ENCODE measurements at regions not wholly inside any gene's neighbourhood (a gene's known extent, or its start where the extent isn't known, plus 50 kb on each side); places are given as distances from the start of the nearest gene placed in this dataset.

GRCh38 chr2:23149777-23150176, 235.2 kb upstream of the KLHL29 start:
- intact Hi-C loops (cut with DNase I) = no loop called here
- H3K4me1 ChIP-seq = no peaks in the 10 kb centered on the region
- no peaks in the 10 kb centered on the region for H3K9me3 ChIP-seq
- H3K27me3 ChIP-seq = no peaks in the 10 kb centered on the region
- TF ChIP-seq, protein P1, sequence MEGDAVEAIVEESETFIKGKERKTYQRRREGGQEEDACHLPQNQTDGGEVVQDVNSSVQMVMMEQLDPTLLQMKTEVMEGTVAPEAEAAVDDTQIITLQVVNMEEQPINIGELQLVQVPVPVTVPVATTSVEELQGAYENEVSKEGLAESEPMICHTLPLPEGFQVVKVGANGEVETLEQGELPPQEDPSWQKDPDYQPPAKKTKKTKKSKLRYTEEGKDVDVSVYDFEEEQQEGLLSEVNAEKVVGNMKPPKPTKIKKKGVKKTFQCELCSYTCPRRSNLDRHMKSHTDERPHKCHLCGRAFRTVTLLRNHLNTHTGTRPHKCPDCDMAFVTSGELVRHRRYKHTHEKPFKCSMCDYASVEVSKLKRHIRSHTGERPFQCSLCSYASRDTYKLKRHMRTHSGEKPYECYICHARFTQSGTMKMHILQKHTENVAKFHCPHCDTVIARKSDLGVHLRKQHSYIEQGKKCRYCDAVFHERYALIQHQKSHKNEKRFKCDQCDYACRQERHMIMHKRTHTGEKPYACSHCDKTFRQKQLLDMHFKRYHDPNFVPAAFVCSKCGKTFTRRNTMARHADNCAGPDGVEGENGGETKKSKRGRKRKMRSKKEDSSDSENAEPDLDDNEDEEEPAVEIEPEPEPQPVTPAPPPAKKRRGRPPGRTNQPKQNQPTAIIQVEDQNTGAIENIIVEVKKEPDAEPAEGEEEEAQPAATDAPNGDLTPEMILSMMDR (IDR thresholded peaks at IDR 0.05) = no peak
- ATAC-seq (no peak), DNase-seq (no peak)
- H3K4me3 ChIP-seq = no peak overlapping the region
- H3K27ac ChIP-seq = no peak overlapping the region
- no peaks in the 10 kb centered on the region for H3K36me3 ChIP-seq

DNA sequence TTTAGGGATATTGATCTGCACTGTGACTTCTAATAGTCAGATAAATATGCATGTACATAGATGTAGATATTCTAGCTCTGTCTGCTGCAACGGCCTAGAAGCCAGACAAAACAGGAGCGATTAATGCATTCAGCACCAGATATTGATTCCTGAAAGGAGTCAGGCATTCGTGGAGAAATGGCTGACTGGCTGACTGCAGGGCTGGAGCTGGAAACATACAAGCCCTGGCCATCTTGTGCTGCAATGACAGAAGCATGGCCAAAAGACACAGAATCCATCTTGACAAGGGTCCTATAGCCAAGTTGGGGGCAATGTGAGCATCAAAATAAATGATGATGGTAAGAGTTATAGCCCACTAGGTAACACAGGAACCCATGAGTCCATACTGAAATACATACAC, 231.5 kb upstream of the KLHL29 start:
- no peak for ATAC-seq
- H3K27me3 ChIP-seq = no peaks in the 10 kb centered on the region
- intact Hi-C loops (cut with DNase I) = no loop called here
- no peak for DNase-seq
- H3K36me3 ChIP-seq = no peaks in the 10 kb centered on the region
- H3K4me1 ChIP-seq = no peaks in the 10 kb centered on the region
- H3K4me3 ChIP-seq = no peak overlapping the region
- no peak overlapping the region for H3K27ac ChIP-seq
- TF ChIP-seq, protein P1 (IDR thresholded peaks at IDR 0.05) = no peak
- H3K9me3 ChIP-seq = no peaks in the 10 kb centered on the region

DNA sequence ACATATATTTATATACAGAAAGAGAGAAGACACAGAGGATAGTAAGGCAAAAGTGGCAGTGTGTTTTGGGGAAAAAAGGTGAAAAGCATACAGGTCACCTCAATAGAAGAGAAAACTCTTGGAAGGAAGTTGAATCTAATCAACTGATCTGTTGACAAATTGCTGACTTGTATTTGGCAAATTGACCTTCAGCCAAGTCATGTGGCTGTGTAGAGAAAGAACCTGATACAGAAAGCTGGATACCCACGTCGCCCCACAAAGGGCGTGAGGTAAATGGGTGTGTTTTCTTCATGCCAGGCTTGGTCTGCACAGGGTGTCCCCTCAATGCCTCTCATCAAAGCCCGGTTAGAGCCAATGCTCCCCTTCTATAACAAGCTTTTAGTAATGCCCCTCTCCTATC, 230.0 kb upstream of the KLHL29 start:
- no peak overlapping the region for H3K4me3 ChIP-seq
- no peaks in the 10 kb centered on the region for H3K27me3 ChIP-seq
- TF ChIP-seq, protein P1 (IDR thresholded peaks at IDR 0.05) = no peak
- DNase-seq (no peak), ATAC-seq (no peak)
- intact Hi-C loops (cut with DNase I) = no loop called here
- H3K36me3 ChIP-seq = no peaks in the 10 kb centered on the region
- H3K4me1 ChIP-seq = no peaks in the 10 kb centered on the region
- H3K27ac ChIP-seq = no peak overlapping the region
- no peaks in the 10 kb centered on the region for H3K9me3 ChIP-seq

DNA sequence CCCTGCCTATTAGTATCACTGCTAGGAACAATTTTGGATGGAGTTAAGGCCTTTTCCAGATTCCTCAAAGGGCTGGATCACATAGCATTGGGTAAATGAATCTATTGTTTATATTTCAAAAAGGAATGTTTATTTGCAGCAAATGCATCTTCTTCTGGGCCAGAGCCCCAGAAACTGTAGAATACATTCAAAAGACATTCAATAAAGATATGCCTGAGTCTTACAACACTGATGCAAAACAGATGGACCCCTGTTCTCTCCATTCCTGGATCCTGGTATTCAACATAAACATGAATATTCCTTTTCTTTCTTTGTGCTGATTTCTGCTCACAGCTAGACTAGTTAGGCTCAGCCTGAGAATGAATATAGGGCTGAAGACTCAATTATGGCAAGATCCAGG, 227.2 kb upstream of the KLHL29 start:
- ATAC-seq (no peak), DNase-seq (peak in 2 of 4 donors; percentile 80 to 87)
- Histone ChIP-seq H3K27me3 (no peaks in the 10 kb centered on the region), H3K27ac (no peak overlapping the region), H3K4me3 (no peak overlapping the region), H3K4me1 (no peaks in the 10 kb centered on the region), H3K36me3 (no peaks in the 10 kb centered on the region), H3K9me3 (no peaks in the 10 kb centered on the region)
- intact Hi-C loops (cut with DNase I) = no loop called here
- TF ChIP-seq, protein P1 (IDR thresholded peaks at IDR 0.05) = no peak

DNA sequence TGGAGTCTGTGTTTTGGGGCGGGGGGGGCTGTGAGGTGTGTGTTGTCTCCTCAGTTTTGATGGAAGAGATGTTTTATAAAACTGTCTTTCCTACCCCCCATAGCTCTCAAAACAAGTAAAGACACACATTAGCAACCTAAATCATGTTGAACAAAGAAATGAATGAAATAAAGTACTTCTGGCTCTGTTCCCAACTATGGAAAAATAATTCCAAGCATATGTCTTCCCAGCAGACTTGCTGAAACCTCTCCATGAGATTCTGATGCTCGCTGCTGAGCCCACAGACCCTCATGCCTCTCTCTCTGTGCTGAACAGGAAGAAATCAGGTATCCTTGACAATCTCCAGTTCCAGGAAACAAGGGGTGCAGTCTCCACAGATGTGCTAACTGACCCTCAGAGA, 226.7 kb upstream of the KLHL29 start:
- no peak for ATAC-seq
- Histone ChIP-seq H3K36me3 (no peaks in the 10 kb centered on the region), H3K4me1 (no peaks in the 10 kb centered on the region), H3K27ac (no peak overlapping the region), H3K27me3 (no peaks in the 10 kb centered on the region), H3K4me3 (no peak overlapping the region), H3K9me3 (no peaks in the 10 kb centered on the region)
- TF ChIP-seq, protein P1 (IDR thresholded peaks at IDR 0.05) = no peak
- no peak for DNase-seq
- intact Hi-C loops (cut with DNase I) = no loop called here
